ENCODE measurements at regions not wholly inside any gene's neighbourhood (a gene's known extent, or its start where the extent isn't known, plus 50 kb on each side); places are given as distances from the start of the nearest gene placed in this dataset.

DNA sequence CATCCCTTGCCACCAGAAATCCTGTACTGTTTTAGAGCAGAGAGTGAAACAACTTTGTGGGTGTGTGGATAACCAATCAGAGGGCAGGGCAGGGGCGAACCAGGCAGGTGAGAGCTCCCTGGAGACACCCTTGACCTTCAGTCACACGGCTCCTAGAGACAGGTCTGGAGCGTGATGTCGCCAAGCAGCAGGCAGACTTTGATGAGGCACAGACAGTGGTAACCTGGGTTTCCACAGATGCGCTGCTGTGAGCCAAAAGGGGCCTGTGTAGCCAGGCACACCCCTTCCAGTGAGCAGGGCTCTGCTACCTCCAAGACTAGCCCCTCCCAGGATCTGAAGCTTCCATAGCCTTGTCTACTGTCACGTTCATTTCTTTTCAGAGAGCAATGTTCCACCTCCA, 317.8 kb upstream of the ADCY2 start:
- in situ Hi-C loops (cut with MboI; ENCODE audit: low sequenced_read_pairs), result no loop called here
- ATAC-seq (ENCODE audit: low read depth), result no peak

More for the DNA sequence above, 317.8 kb upstream of the ADCY2 start:
- Histone ChIP-seq H3K56ac (ENCODE audit: extremely low read depth, insufficient read depth, low read length) (no peak overlapping the region), H3K4me1 (ENCODE audit: control insufficient read depth, insufficient read depth, low read length) (no peaks in the 10 kb centered on the region), H4K20me1 (ENCODE audit: insufficient read depth, low read length) (no peaks in the 10 kb centered on the region), H3K4ac (ENCODE audit: low read depth, low read length) (no peak overlapping the region), H4K8ac (ENCODE audit: low read depth in 2 of 2, low read length in 2 of 2) (no peak overlapping the region), H3K14ac (replicated peaks; ENCODE audit: low read depth, low read length) (no peak overlapping the region), H2BK20ac (ENCODE audit: low read depth, low read length) (no peak overlapping the region), H3K79me1 (ENCODE audit: low read depth in 1 of 2, low read length in 2 of 2) (no peaks in the 10 kb centered on the region), H3K27me3 (ENCODE audit: control insufficient read depth, insufficient read depth, low read length) (no peaks in the 10 kb centered on the region), H3K23ac (ENCODE audit: low read depth, low read length) (no peak overlapping the region), H3K4me2 (ENCODE audit: low read depth, low read length) (no peak overlapping the region), H3K4me3 (ENCODE audit: insufficient read depth, low read depth, low read length) (no peak overlapping the region), H3K18ac (ENCODE audit: low read depth, low read length) (no peak overlapping the region), H3K27ac (ENCODE audit: insufficient read depth, low read length) (no peak overlapping the region), H2AK5ac (ENCODE audit: low read depth, low read length) (no peak overlapping the region), H3K9me1 (ENCODE audit: insufficient read depth, low read length) (no peaks in the 10 kb centered on the region), H4K91ac (ENCODE audit: insufficient read depth, low read depth, low read length) (no peak overlapping the region), H3K9me3 (ENCODE audit: control insufficient read depth, insufficient read depth, low read length) (peaks cover 24% of the 10 kb centered on the region), H3K36me3 (ENCODE audit: control insufficient read depth, insufficient read depth, low read length) (no peaks in the 10 kb centered on the region), H2BK15ac (ENCODE audit: low read depth, low read length) (no peak overlapping the region), H2AFZ (replicated peaks; ENCODE audit: low read length, poor library complexity) (no peak overlapping the region), H2BK120ac (ENCODE audit: low read depth, low read length) (no peak overlapping the region), H2AK9ac (replicated peaks; ENCODE audit: low read depth, low read length, poor library complexity) (no peak overlapping the region), H2BK5ac (ENCODE audit: low read depth, low read length, poor library complexity, severe bottlenecking) (no peak overlapping the region), H3K9ac (ENCODE audit: low read depth, low read length) (no peak overlapping the region), H4K5ac (ENCODE audit: low read depth, low read length) (no peak overlapping the region)
- BruUV-seq (replicated peaks), result no TSS peak
- 20% methylated on average over 5 of the region's 6 CpGs; no CpG with 5 or more reads in 1 of the 2 experiments for WGBS, 2 experiments (ENCODE audit: extremely low coverage in 2 of 2, insufficient read length in 1 of 2)
- POLR2A ChIA-PET (ENCODE audit: unreplicated experiment), result no interaction called here
- intact Hi-C loops (cut with micrococcal nuclease), result no loop called here
- TF ChIP-seq SMC3 (IDR thresholded peaks at IDR 0.05; ENCODE audit: low read depth, low read length), result no peak
- TF ChIP-seq MXI1 (IDR thresholded peaks at IDR 0.05; ENCODE audit: borderline replicate concordance, low read depth, low read length), result no peak
- TF ChIP-seq NFE2L2 (IDR thresholded peaks at IDR 0.05; ENCODE audit: low read depth, low read length), result no peak
- TF ChIP-seq BHLHE40 (IDR thresholded peaks at IDR 0.05; ENCODE audit: low read depth, low read length), result no peak
- TF ChIP-seq MAZ (IDR thresholded peaks at IDR 0.05; ENCODE audit: borderline replicate concordance, low read depth, low read length), result no peak
- TF ChIP-seq CEBPB (IDR thresholded peaks at IDR 0.05; ENCODE audit: low read depth, low read length), result no peak
- TF ChIP-seq CHD1 (IDR thresholded peaks at IDR 0.05; ENCODE audit: low read depth, low read length), result no peak
- TF ChIP-seq, protein P1, sequence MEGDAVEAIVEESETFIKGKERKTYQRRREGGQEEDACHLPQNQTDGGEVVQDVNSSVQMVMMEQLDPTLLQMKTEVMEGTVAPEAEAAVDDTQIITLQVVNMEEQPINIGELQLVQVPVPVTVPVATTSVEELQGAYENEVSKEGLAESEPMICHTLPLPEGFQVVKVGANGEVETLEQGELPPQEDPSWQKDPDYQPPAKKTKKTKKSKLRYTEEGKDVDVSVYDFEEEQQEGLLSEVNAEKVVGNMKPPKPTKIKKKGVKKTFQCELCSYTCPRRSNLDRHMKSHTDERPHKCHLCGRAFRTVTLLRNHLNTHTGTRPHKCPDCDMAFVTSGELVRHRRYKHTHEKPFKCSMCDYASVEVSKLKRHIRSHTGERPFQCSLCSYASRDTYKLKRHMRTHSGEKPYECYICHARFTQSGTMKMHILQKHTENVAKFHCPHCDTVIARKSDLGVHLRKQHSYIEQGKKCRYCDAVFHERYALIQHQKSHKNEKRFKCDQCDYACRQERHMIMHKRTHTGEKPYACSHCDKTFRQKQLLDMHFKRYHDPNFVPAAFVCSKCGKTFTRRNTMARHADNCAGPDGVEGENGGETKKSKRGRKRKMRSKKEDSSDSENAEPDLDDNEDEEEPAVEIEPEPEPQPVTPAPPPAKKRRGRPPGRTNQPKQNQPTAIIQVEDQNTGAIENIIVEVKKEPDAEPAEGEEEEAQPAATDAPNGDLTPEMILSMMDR (conservative IDR thresholded peaks at IDR 0.05; ENCODE audit: low read depth, low read length), result no peak
- TF ChIP-seq, protein P2, sequence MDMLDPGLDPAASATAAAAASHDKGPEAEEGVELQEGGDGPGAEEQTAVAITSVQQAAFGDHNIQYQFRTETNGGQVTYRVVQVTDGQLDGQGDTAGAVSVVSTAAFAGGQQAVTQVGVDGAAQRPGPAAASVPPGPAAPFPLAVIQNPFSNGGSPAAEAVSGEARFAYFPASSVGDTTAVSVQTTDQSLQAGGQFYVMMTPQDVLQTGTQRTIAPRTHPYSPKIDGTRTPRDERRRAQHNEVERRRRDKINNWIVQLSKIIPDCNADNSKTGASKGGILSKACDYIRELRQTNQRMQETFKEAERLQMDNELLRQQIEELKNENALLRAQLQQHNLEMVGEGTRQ (IDR thresholded peaks at IDR 0.05; ENCODE audit: low read depth, low read length), result no peak
- no peak for TF ChIP-seq RAD21 (IDR thresholded peaks at IDR 0.05; ENCODE audit: low read length)
- no peak for TF ChIP-seq RCOR1 (IDR thresholded peaks at IDR 0.05; ENCODE audit: insufficient replicate concordance, low read length)
- TF ChIP-seq POLR2A (IDR thresholded peaks at IDR 0.05; ENCODE audit: low read depth, low read length), result no peak
- CTCF ChIA-PET, result no interaction called here
- dilution Hi-C loops (cut with HindIII; ENCODE audit: low sequenced_read_pairs, unreplicated experiment), result no loop called here
- no peak for DNase-seq

Data from IMR-90 (cell line).